T-helper 1 cell treated with Interleukin-12 subunit alpha and Interleukin-12 subunit beta and Interleukin-4 antibody, amounts not matched to agents 30 ng/mL and 1 ng/mL, for 36 hours (primary cell): ENCODE measurements at regions not wholly inside any gene's neighbourhood (a gene's known extent, or its start where the extent isn't known, plus 50 kb on each side); places are given as distances from the start of the nearest gene placed in this dataset.
"Not testable (repeated sequence)": the region's sequence is repeated elsewhere in the genome, so short reads cannot be mapped to it uniquely, and the experiment has no call there.

Experiments
- intact Hi-C: fragments of 100-400 bp; cut with micrococcal nuclease; formaldehyde crosslinking; loops from one replicate; pipeline ENCODE4 v1.15.1; 2024

- intact Hi-C loops: not testable (repeated sequence)
These were observed 51.5 kb upstream of the MUC20 start for GRCh38 chr3:195669310-195669709.

- intact Hi-C loops: not testable (repeated sequence)
These were observed 52.5 kb upstream of the MUC20 start for GRCh38 chr3:195668131-195668766.

GRCh38 chr3:195665311-195665710 is 55.5 kb upstream of the MUC20 start:
- intact Hi-C loops: not testable (repeated sequence)

- intact Hi-C loops: not testable (repeated sequence)
These were observed 56.6 kb upstream of the MUC20 start for GRCh38 chr3:195664131-195664530.

- intact Hi-C loops: loop anchor here (5.0 kb wide), 2 partner anchors 102 to 387 kb away; partner anchors contain the start of gene XXYLT1
These were observed 61.6 kb upstream of the MUC20 start for GRCh38 chr3:195659136-195659533.

- intact Hi-C loops: loop anchor here (5.0 kb wide), 2 partner anchors 101 to 386 kb away; partner anchors contain the start of gene XXYLT1
These were observed 62.2 kb upstream of the MUC20 start for GRCh38 chr3:195658381-195659135.

- intact Hi-C loops: loop anchor here (5.0 kb wide), 2 partner anchors 100 to 385 kb away; partner anchors contain the start of gene XXYLT1
These were observed 63.1 kb upstream of the MUC20 start for GRCh38 chr3:195657475-195658372.

- intact Hi-C loops: loop anchor here (5.0 kb wide), 2 partner anchors 99 to 384 kb away; partner anchors contain the start of gene XXYLT1
These were observed 64.7 kb upstream of the MUC20 start for GRCh38 chr3:195656091-195656490.

- intact Hi-C loops: loop anchor here (5.0 kb wide), 2 partner anchors 97 to 382 kb away; partner anchors contain the start of gene XXYLT1
These were observed 66.0 kb upstream of the MUC20 start for GRCh38 chr3:195654746-195655145.

- intact Hi-C loops: not testable (repeated sequence)
These were observed 66.6 kb upstream of the MUC20 start for GRCh38 chr3:195654138-195654537.

GRCh38 chr3:195653641-195654040 is 67.1 kb upstream of the MUC20 start:
- intact Hi-C loops: not testable (repeated sequence)

GRCh38 chr3:195647912-195648702 is 64.4 kb upstream of the APOD start:
- intact Hi-C loops: not testable (repeated sequence)

GRCh38 chr3:195645872-195646271 is 62.1 kb upstream of the APOD start:
- intact Hi-C loops: not testable (repeated sequence)

- intact Hi-C loops: not testable (repeated sequence)
These were observed 59.5 kb upstream of the APOD start for GRCh38 chr3:195643245-195643644.

- intact Hi-C loops: not testable (repeated sequence)
These were observed 58.6 kb upstream of the APOD start for GRCh38 chr3:195642311-195642710.

- intact Hi-C loops: not testable (repeated sequence)
These were observed 54.7 kb upstream of the APOD start for GRCh38 chr3:195638456-195638855.

GRCh38 chr3:195637473-195638233 is 53.9 kb upstream of the APOD start:
- intact Hi-C loops: not testable (repeated sequence)

GRCh38 chr3:195637011-195637410 is 53.3 kb upstream of the APOD start:
- intact Hi-C loops: not testable (repeated sequence)

GRCh38 chr3:195635898-195636685 is 52.4 kb upstream of the APOD start:
- intact Hi-C loops: not testable (repeated sequence)
